Body of pancreas (tissue), 4 donors: ENCODE measurements at regions not wholly inside any gene's neighbourhood (a gene's known extent, or its start where the extent isn't known, plus 50 kb on each side); places are given as distances from the start of the nearest gene placed in this dataset.

Source experiments
- ATAC-seq: fragments of 150-250 bp; one replicate; pipeline ENCODE4 v1.9.1; 2016
- DNase-seq, 4 donors: peaks; one replicate each; pipeline ENCODE4 v3.0.0-alpha.2; 2019
- H3K27ac ChIP-seq, 4 donors: fragments of 200-600 bp; sonication (generic); 1 replicate in 3 of 4; 2 replicates in 1 of 4; pipeline versions ENCODE4 v1.5.1 to v1.6.1; 2016 to 2019; ENCODE audit warnings: mild to moderate bottlenecking in 1 of 4, mixed read lengths in 1 of 4, moderate library complexity in 1 of 4
- H3K27me3 ChIP-seq, 2 donors: fragments of 200-600 bp; sonication (generic); one replicate each; pipeline ENCODE4 v1.6.0; 2016; ENCODE audit warnings: mild to moderate bottlenecking in 1 of 2
- H3K36me3 ChIP-seq, 2 donors: fragments of 200-600 bp; sonication (generic); replicated peaks in 1 of 2; 2 replicates each; pipeline ENCODE4 v1.5.1; 2016; ENCODE audit warnings: low read depth in 2 of 2; ENCODE audit not compliant: insufficient read depth in 1 of 2
- H3K4me1 ChIP-seq: fragments of 200-600 bp; sonication (generic); one replicate; pipeline ENCODE4 v1.6.0; 2016
- H3K4me3 ChIP-seq, 2 donors: fragments of 200-600 bp; sonication (generic); 1 replicate in 1 of 2; 2 replicates in 1 of 2; pipeline ENCODE4 v1.5.1; 2016 to 2019
- H3K9me3 ChIP-seq, 3 donors: fragments of 200-600 bp; sonication (generic); 1 replicate in 2 of 3; 2 replicates in 1 of 3; pipeline ENCODE4 v1.5.1; 2016
- CTCF ChIP-seq, 7 experiments: fragments of 450-650 bp in 4 of 7; fragments of 200-600 bp in 3 of 7; sonication (generic) in 3 of 7; IDR thresholded peaks; one replicate each; pipeline ENCODE4 v1.5.1; 2016 to 2019; ENCODE audit warnings: antibody characterized with exemption in 7 of 7
- POLR2A ChIP-seq, 3 donors: fragments of 450-650 bp; IDR thresholded peaks; one replicate each; pipeline ENCODE4 v1.6.1; 2016; ENCODE audit warnings: antibody characterized with exemption in 3 of 3, mild to moderate bottlenecking in 2 of 3
- WGBS, 2 donors: methylation state at CpG; one replicate each; pipeline ENCODE4 v1.1.5; 2017; 5-methylcytosine and 5-hydroxymethylcytosine counted together
- intact Hi-C: fragments of 100-400 bp; cut with DNase I; formaldehyde crosslinking; loops from one replicate; pipeline ENCODE4 v1.15.1; 2023

GRCh38 chr4:31649878-31650277 is 929.7 kb downstream of the PCDH7 start:
- Histone ChIP-seq H3K27ac (no peak overlapping the region), H3K9me3 (no peaks in the 10 kb centered on the region), H3K4me1 (no peaks in the 10 kb centered on the region), H3K4me3 (no peak overlapping the region), H3K36me3 (no peaks in the 10 kb centered on the region), H3K27me3 (no peaks in the 10 kb centered on the region)
- intact Hi-C loops, result no loop called here
- 54 to 63% methylated on average over 1 of the region's 1 CpG for whole genome bisulfite sequencing, 2 donors
- ATAC-seq (no peak), DNase-seq (no peak)
- TF ChIP-seq POLR2A (IDR thresholded peaks at IDR 0.05) (no peak), CTCF (IDR thresholded peaks at IDR 0.05) (no peak)

- DNase-seq (no peak), ATAC-seq (no peak)
- Histone ChIP-seq H3K9me3 (no peaks in the 10 kb centered on the region), H3K36me3 (no peaks in the 10 kb centered on the region), H3K4me3 (no peak overlapping the region), H3K27ac (no peak overlapping the region), H3K27me3 (no peaks in the 10 kb centered on the region), H3K4me1 (no peaks in the 10 kb centered on the region)
- WGBS, 2 donors, result 13 to 20% methylated on average over 1 of the region's 1 CpG
- no peak for TF ChIP-seq POLR2A (IDR thresholded peaks at IDR 0.05)
- no peak for TF ChIP-seq CTCF (IDR thresholded peaks at IDR 0.05)
- intact Hi-C loops, result no loop called here
These were observed 931.4 kb downstream of the PCDH7 start for GRCh38 chr4:31651541-31651940.

GRCh38 chr4:31655328-31655727 is 935.2 kb downstream of the PCDH7 start:
- H3K27ac ChIP-seq, result no peak overlapping the region

GRCh38 chr4:31657859-31658570 is 937.8 kb downstream of the PCDH7 start:
- H3K27me3 ChIP-seq, result no peaks in the 10 kb centered on the region
- H3K4me1 ChIP-seq, result no peaks in the 10 kb centered on the region
- 78 to 82% methylated on average over 5 of the region's 5 CpGs for WGBS, 2 donors
- DNase-seq (no peak), ATAC-seq (no peak)
- no peaks in the 10 kb centered on the region for H3K9me3 ChIP-seq
- no peak overlapping the region for H3K27ac ChIP-seq
- no peaks in the 10 kb centered on the region for H3K36me3 ChIP-seq
- intact Hi-C loops, result no loop called here
- no peak overlapping the region for H3K4me3 ChIP-seq
- TF ChIP-seq CTCF (IDR thresholded peaks at IDR 0.05), result no peak
- no peak for TF ChIP-seq POLR2A (IDR thresholded peaks at IDR 0.05)

More at GRCh38 chr4:31655328-31655727, 935.2 kb downstream of the PCDH7 start:
- Histone ChIP-seq H3K4me3 (no peak overlapping the region), H3K9me3 (no peaks in the 10 kb centered on the region), H3K27me3 (no peaks in the 10 kb centered on the region), H3K36me3 (no peaks in the 10 kb centered on the region), H3K4me1 (no peaks in the 10 kb centered on the region)
- no peak for TF ChIP-seq CTCF (IDR thresholded peaks at IDR 0.05)
- no peak for TF ChIP-seq POLR2A (IDR thresholded peaks at IDR 0.05)
- DNase-seq (no peak), ATAC-seq (no peak)
- intact Hi-C loops, result no loop called here

- Histone ChIP-seq H3K27me3 (no peaks in the 10 kb centered on the region), H3K4me1 (no peaks in the 10 kb centered on the region), H3K36me3 (no peaks in the 10 kb centered on the region), H3K9me3 (no peaks in the 10 kb centered on the region), H3K27ac (no peak overlapping the region), H3K4me3 (no peak overlapping the region)
- no peak for ATAC-seq
- no peak for TF ChIP-seq POLR2A (IDR thresholded peaks at IDR 0.05)
- no peak for TF ChIP-seq CTCF (IDR thresholded peaks at IDR 0.05)
- intact Hi-C loops, result no loop called here
- 21 to 33% methylated on average over 1 of the region's 1 CpG for WGBS, 2 donors
- no peak for DNase-seq
These were observed 940.7 kb downstream of the PCDH7 start for GRCh38 chr4:31660916-31661315.
